ENCODE measurements at regions not wholly inside any gene's neighbourhood (a gene's known extent, or its start where the extent isn't known, plus 50 kb on each side); places are given as distances from the start of the nearest gene placed in this dataset.
"Not testable (repeated sequence)": the region's sequence is repeated elsewhere in the genome, so short reads cannot be mapped to it uniquely, and the experiment has no call there.

GRCh38 chr12:78359520-78359919 lies 505.1 kb upstream of the SYT1 start:
- no peak overlapping the region for H3K27ac ChIP-seq
- no peaks in the 10 kb centered on the region for H3K9me3 ChIP-seq
- no peak overlapping the region for H3K4me3 ChIP-seq
- no peaks in the 10 kb centered on the region for H3K27me3 ChIP-seq (replicated peaks; ENCODE audit: insufficient read depth)
- H3K4me1 ChIP-seq (replicated peaks) = no peaks in the 10 kb centered on the region
- no peak for TF ChIP-seq POLR2A (IDR thresholded peaks at IDR 0.05)
- TF ChIP-seq POLR2AphosphoS5 (IDR thresholded peaks at IDR 0.05) = no peak
- TF ChIP-seq, protein P1, sequence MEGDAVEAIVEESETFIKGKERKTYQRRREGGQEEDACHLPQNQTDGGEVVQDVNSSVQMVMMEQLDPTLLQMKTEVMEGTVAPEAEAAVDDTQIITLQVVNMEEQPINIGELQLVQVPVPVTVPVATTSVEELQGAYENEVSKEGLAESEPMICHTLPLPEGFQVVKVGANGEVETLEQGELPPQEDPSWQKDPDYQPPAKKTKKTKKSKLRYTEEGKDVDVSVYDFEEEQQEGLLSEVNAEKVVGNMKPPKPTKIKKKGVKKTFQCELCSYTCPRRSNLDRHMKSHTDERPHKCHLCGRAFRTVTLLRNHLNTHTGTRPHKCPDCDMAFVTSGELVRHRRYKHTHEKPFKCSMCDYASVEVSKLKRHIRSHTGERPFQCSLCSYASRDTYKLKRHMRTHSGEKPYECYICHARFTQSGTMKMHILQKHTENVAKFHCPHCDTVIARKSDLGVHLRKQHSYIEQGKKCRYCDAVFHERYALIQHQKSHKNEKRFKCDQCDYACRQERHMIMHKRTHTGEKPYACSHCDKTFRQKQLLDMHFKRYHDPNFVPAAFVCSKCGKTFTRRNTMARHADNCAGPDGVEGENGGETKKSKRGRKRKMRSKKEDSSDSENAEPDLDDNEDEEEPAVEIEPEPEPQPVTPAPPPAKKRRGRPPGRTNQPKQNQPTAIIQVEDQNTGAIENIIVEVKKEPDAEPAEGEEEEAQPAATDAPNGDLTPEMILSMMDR (IDR thresholded peaks at IDR 0.05) = no peak
- no peak for DNase-seq (ENCODE audit: low spot score)
- 79% methylated on average over 1 of the region's 1 CpG for WGBS
- intact Hi-C loops (cut with DNase I) = no loop called here
- H3K36me3 ChIP-seq = no peaks in the 10 kb centered on the region

DNA sequence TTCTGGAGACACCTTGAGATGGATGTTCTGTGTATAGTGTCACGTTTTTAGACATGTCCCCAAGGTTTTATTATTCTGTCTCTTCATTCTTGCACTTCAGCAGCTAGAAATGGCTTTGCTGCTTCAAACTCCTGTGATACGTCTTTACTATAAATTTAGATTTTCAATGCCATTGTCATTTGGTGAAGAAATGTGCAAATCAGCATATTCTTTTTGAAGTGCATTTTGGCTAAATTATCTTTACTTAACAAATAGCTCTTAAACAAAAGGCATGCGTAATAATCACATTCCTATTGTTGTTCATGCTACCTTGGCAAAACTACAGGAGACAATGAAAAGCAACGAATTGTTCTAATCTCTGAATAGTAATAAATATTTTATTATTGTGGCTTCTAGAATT lies 502.9 kb upstream of the SYT1 start:
- Histone ChIP-seq H3K9me3 (no peaks in the 10 kb centered on the region), H3K4me3 (no peak overlapping the region), H3K27me3 (replicated peaks; ENCODE audit: insufficient read depth) (no peaks in the 10 kb centered on the region), H3K36me3 (no peaks in the 10 kb centered on the region), H3K4me1 (replicated peaks) (no peaks in the 10 kb centered on the region), H3K27ac (no peak overlapping the region)
- DNase-seq (ENCODE audit: low spot score) = no peak
- 47% methylated on average over 4 of the region's 4 CpGs for WGBS
- intact Hi-C loops (cut with DNase I) = no loop called here
- TF ChIP-seq POLR2A (IDR thresholded peaks at IDR 0.05) = no peak
- no peak for TF ChIP-seq POLR2AphosphoS5 (IDR thresholded peaks at IDR 0.05)
- TF ChIP-seq, protein P1 (IDR thresholded peaks at IDR 0.05) = no peak

DNA sequence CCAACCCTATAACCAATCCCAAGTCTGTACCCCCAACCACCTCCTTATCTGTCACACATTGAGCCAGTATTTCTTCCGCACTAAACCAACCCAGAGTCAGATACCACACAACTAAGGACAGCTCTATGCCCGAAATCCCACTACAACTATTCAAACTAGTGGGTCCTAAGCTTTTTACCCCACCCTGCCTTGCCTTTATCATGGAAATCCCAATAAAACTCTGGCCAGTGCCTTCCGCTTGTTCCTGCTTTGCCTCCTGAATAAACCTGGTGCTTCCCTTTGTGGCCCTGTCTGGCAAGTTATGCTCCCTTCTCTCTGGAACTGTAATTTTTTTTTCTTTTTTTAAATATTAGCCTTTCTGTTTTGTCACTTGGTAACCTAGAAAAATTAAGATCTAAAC lies 493.3 kb upstream of the SYT1 start:
- WGBS = 94% methylated on average over 3 of the region's 3 CpGs
- no peaks in the 10 kb centered on the region for H3K36me3 ChIP-seq
- no peaks in the 10 kb centered on the region for H3K4me1 ChIP-seq (replicated peaks)
- no peaks in the 10 kb centered on the region for H3K27me3 ChIP-seq (replicated peaks; ENCODE audit: insufficient read depth)
- no peak for TF ChIP-seq POLR2AphosphoS5 (IDR thresholded peaks at IDR 0.05)
- TF ChIP-seq, protein P1 (IDR thresholded peaks at IDR 0.05) = no peak
- no peak for TF ChIP-seq POLR2A (IDR thresholded peaks at IDR 0.05)
- H3K4me3 ChIP-seq = no peak overlapping the region
- intact Hi-C loops (cut with DNase I) = no loop called here
- DNase-seq (ENCODE audit: low spot score) = no peak
- H3K9me3 ChIP-seq = no peaks in the 10 kb centered on the region
- H3K27ac ChIP-seq = no peak overlapping the region

DNA sequence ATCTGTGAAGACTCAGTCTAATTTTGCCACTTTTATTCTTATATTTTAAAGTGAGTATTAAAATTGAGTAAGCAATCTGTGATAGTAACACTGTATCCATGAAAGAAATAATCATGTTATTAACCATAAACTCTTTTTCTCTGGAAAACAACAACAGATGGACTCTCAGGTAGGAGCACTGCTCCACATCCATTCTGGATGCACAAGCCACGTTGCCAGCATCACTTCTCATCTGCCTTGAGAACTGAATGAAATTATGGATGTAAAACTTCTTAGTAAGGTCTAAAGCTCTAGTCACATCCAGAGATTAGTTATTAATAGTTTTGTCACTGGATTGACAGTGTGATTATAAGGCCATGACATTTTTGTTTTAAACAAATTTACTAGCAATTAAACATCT lies 489.1 kb upstream of the SYT1 start:
- intact Hi-C loops (cut with DNase I) = no loop called here
- Histone ChIP-seq H3K27me3 (replicated peaks; ENCODE audit: insufficient read depth) (no peaks in the 10 kb centered on the region), H3K4me3 (no peak overlapping the region), H3K27ac (no peak overlapping the region), H3K4me1 (replicated peaks) (no peaks in the 10 kb centered on the region), H3K9me3 (no peaks in the 10 kb centered on the region), H3K36me3 (no peaks in the 10 kb centered on the region)
- DNase-seq (ENCODE audit: low spot score) = no peak
- TF ChIP-seq, protein P1 (IDR thresholded peaks at IDR 0.05) = no peak
- no peak for TF ChIP-seq POLR2A (IDR thresholded peaks at IDR 0.05)
- no peak for TF ChIP-seq POLR2AphosphoS5 (IDR thresholded peaks at IDR 0.05)
- WGBS = 83% methylated on average over 1 of the region's 1 CpG

GRCh38 chr12:78376257-78376656 lies 488.3 kb upstream of the SYT1 start:
- TF ChIP-seq POLR2A (IDR thresholded peaks at IDR 0.05) = no peak
- TF ChIP-seq, protein P1 (IDR thresholded peaks at IDR 0.05) = no peak
- TF ChIP-seq POLR2AphosphoS5 (IDR thresholded peaks at IDR 0.05) = no peak
- Histone ChIP-seq H3K4me1 (replicated peaks) (no peaks in the 10 kb centered on the region), H3K9me3 (no peaks in the 10 kb centered on the region), H3K27me3 (replicated peaks; ENCODE audit: insufficient read depth) (no peaks in the 10 kb centered on the region), H3K36me3 (no peaks in the 10 kb centered on the region), H3K27ac (no peak overlapping the region), H3K4me3 (no peak overlapping the region)
- intact Hi-C loops (cut with DNase I) = no loop called here
- DNase-seq (ENCODE audit: low spot score) = no peak

GRCh38 chr12:78379065-78379464 lies 485.5 kb upstream of the SYT1 start:
- H3K36me3 ChIP-seq; H3K27ac ChIP-seq; DNase-seq (ENCODE audit: low spot score); H3K27me3 ChIP-seq (replicated peaks; ENCODE audit: insufficient read depth); intact Hi-C loops (cut with DNase I); H3K9me3 ChIP-seq; H3K4me1 ChIP-seq (replicated peaks); H3K4me3 ChIP-seq: not testable (repeated sequence)
- WGBS = 91% methylated on average over 2 of the region's 2 CpGs

Measured in prostate gland (tissue), 2 donors.